Glomerular endothelial cell (primary cell): ENCODE measurements at regions not wholly inside any gene's neighbourhood (a gene's known extent, or its start where the extent isn't known, plus 50 kb on each side); places are given as distances from the start of the nearest gene placed in this dataset.
"Not testable (repeated sequence)": the region's sequence is repeated elsewhere in the genome, so short reads cannot be mapped to it uniquely, and the experiment has no call there.

Source experiments
- DNase-seq: peaks from one replicate; pipeline ENCODE4 v3.0.0-alpha.2; 2011; ENCODE audit warnings: low read depth, low spot score; ENCODE audit errors: extremely low read depth

GRCh38 chr1:83295594-83295993 is 703.3 kb downstream of the TTLL7 start:
- not testable (repeated sequence) for DNase-seq

- not testable (repeated sequence) for DNase-seq
Observed at GRCh38 chr1:83287391-83287790, 711.5 kb downstream of the TTLL7 start.

- DNase-seq = not testable (repeated sequence)
Observed at GRCh38 chr1:83274656-83275055, 724.3 kb downstream of the TTLL7 start.

GRCh38 chr1:83272484-83272883 is 726.4 kb downstream of the TTLL7 start:
- DNase-seq = not testable (repeated sequence)

- DNase-seq = not testable (repeated sequence)
Observed at GRCh38 chr1:83271834-83272233, 727.1 kb downstream of the TTLL7 start.

GRCh38 chr1:83270801-83271200 is 728.1 kb downstream of the TTLL7 start:
- DNase-seq = not testable (repeated sequence)

- not testable (repeated sequence) for DNase-seq
Observed at GRCh38 chr1:83263808-83264207, 735.1 kb downstream of the TTLL7 start.

- DNase-seq = not testable (repeated sequence)
Observed at GRCh38 chr1:83251687-83252086, 747.2 kb downstream of the TTLL7 start.

- not testable (repeated sequence) for DNase-seq
Observed at GRCh38 chr1:83246780-83247179, 752.2 kb downstream of the TTLL7 start.

GRCh38 chr1:83244832-83245231 is 754.1 kb downstream of the TTLL7 start:
- not testable (repeated sequence) for DNase-seq

- not testable (repeated sequence) for DNase-seq
Observed at GRCh38 chr1:83239568-83239967, 759.4 kb downstream of the TTLL7 start.

GRCh38 chr1:83238654-83239053 is 760.3 kb downstream of the TTLL7 start:
- not testable (repeated sequence) for DNase-seq

GRCh38 chr1:83219788-83220187 is 779.1 kb downstream of the TTLL7 start:
- not testable (repeated sequence) for DNase-seq

GRCh38 chr1:83218036-83218716 is 780.8 kb downstream of the TTLL7 start:
- not testable (repeated sequence) for DNase-seq

- DNase-seq = not testable (repeated sequence)
Observed at GRCh38 chr1:83214317-83214716, 784.6 kb downstream of the TTLL7 start.

GRCh38 chr1:83213648-83214047 is 785.3 kb downstream of the TTLL7 start:
- DNase-seq = not testable (repeated sequence)

GRCh38 chr1:83212033-83212432 is 786.9 kb downstream of the TTLL7 start:
- DNase-seq = not testable (repeated sequence)

GRCh38 chr1:83208540-83208939 is 790.4 kb downstream of the TTLL7 start:
- DNase-seq = not testable (repeated sequence)

GRCh38 chr1:83194610-83195009 is 804.3 kb downstream of the TTLL7 start:
- not testable (repeated sequence) for DNase-seq

GRCh38 chr1:83182033-83182728 is 816.8 kb downstream of the TTLL7 start:
- DNase-seq = not testable (repeated sequence)

- DNase-seq = not testable (repeated sequence)
Observed at GRCh38 chr1:83180621-83181020, 818.3 kb downstream of the TTLL7 start.

GRCh38 chr1:83167634-83168033 is 831.3 kb downstream of the TTLL7 start:
- DNase-seq = not testable (repeated sequence)
